ENCODE measurements at regions not wholly inside any gene's neighbourhood (a gene's known extent, or its start where the extent isn't known, plus 50 kb on each side); places are given as distances from the start of the nearest gene placed in this dataset.

DNA sequence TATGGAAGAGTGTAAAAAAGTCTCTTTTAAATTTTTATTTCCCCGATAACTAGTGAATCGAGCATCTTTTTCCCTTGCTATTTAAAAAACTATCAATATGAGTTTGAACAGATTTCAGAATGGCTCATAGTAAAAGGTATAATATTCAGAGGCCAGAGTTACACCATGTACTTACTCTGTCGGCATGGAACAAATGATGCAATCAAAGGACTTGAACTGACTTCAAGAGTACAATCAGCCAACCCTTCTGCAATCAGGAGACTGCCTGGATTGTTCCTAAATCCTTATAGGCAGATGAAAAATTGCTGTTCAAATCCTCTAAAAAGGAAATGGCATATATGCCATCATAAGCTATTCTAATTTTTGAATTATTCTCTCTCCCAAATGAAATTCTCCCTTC is 273.3 kb downstream of the SH2D1A start:
- H3K27ac ChIP-seq (replicated peaks): no peak overlapping the region
- H3K4me3 ChIP-seq (replicated peaks; ENCODE audit: insufficient read depth, low read length): no peak overlapping the region
- DNase-seq (ENCODE audit: low read depth in 1 of 2, low spot score in 1 of 2): no peak
- TF ChIP-seq, protein P1, sequence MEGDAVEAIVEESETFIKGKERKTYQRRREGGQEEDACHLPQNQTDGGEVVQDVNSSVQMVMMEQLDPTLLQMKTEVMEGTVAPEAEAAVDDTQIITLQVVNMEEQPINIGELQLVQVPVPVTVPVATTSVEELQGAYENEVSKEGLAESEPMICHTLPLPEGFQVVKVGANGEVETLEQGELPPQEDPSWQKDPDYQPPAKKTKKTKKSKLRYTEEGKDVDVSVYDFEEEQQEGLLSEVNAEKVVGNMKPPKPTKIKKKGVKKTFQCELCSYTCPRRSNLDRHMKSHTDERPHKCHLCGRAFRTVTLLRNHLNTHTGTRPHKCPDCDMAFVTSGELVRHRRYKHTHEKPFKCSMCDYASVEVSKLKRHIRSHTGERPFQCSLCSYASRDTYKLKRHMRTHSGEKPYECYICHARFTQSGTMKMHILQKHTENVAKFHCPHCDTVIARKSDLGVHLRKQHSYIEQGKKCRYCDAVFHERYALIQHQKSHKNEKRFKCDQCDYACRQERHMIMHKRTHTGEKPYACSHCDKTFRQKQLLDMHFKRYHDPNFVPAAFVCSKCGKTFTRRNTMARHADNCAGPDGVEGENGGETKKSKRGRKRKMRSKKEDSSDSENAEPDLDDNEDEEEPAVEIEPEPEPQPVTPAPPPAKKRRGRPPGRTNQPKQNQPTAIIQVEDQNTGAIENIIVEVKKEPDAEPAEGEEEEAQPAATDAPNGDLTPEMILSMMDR (IDR thresholded peaks at IDR 0.05; ENCODE audit: insufficient read depth, low read length): no peak
- TF ChIP-seq GABPA (IDR thresholded peaks at IDR 0.05; ENCODE audit: low read depth) (no peak), SPI1 (IDR thresholded peaks at IDR 0.05; ENCODE audit: borderline replicate concordance, low read depth) (no peak), POLR2AphosphoS5 (IDR thresholded peaks at IDR 0.05; ENCODE audit: low read depth) (no peak), REST (IDR thresholded peaks at IDR 0.05; ENCODE audit: insufficient replicate concordance, low read depth) (no peak)
- no peaks in the 10 kb centered on the region for H3K27me3 ChIP-seq (ENCODE audit: insufficient read depth, poor library complexity, severe bottlenecking)

DNA sequence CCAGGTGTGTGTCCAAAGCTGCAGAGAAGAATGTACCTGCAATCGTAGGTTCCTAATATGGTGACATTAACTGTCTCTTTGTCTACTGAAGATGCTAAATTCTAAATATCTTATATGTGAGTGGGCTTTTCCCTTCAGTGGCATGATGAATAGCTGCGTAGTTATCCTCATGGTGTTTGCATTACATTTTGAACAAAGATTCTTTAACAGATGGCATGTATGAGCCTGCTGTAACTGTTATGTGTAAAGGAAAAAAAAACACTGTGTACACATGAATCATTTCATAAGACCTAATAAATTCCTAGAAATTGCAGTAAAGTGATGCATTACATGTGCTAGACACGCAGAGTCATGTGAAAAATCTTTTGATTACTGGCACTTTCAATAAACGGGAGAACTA is 288.0 kb downstream of the SH2D1A start:
- no peak overlapping the region for H3K4me3 ChIP-seq (replicated peaks; ENCODE audit: insufficient read depth, low read length)
- peaks cover 2% of the 10 kb centered on the region for H3K27me3 ChIP-seq (ENCODE audit: insufficient read depth, poor library complexity, severe bottlenecking)
- no peak for DNase-seq (ENCODE audit: low read depth in 1 of 2, low spot score in 1 of 2)
- TF ChIP-seq REST (IDR thresholded peaks at IDR 0.05; ENCODE audit: insufficient replicate concordance, low read depth) (no peak), POLR2AphosphoS5 (IDR thresholded peaks at IDR 0.05; ENCODE audit: low read depth) (no peak), GABPA (IDR thresholded peaks at IDR 0.05; ENCODE audit: low read depth) (no peak), SPI1 (IDR thresholded peaks at IDR 0.05; ENCODE audit: borderline replicate concordance, low read depth) (no peak)
- TF ChIP-seq, protein P1 (IDR thresholded peaks at IDR 0.05; ENCODE audit: insufficient read depth, low read length): no peak
- no peak overlapping the region for H3K27ac ChIP-seq (replicated peaks)

- DNase-seq (ENCODE audit: low read depth in 1 of 2, low spot score in 1 of 2): no peak
- TF ChIP-seq, protein P1 (IDR thresholded peaks at IDR 0.05; ENCODE audit: insufficient read depth, low read length): no peak
- TF ChIP-seq SPI1 (IDR thresholded peaks at IDR 0.05; ENCODE audit: borderline replicate concordance, low read depth) (no peak), REST (IDR thresholded peaks at IDR 0.05; ENCODE audit: insufficient replicate concordance, low read depth) (no peak)
- Histone ChIP-seq H3K27me3 (ENCODE audit: insufficient read depth, poor library complexity, severe bottlenecking) (no peaks in the 10 kb centered on the region), H3K4me3 (replicated peaks; ENCODE audit: insufficient read depth, low read length) (no peak overlapping the region), H3K27ac (replicated peaks) (no peak overlapping the region)
Observed at GRCh38 chrX:124641737-124642491, 295.6 kb downstream of the SH2D1A start.

All from HL-60 (cell line).